H1 (cell line): ENCODE measurements at regions not wholly inside any gene's neighbourhood (a gene's known extent, or its start where the extent isn't known, plus 50 kb on each side); places are given as distances from the start of the nearest gene placed in this dataset.

ENCODE experiments used
- TF ChIP-seq, protein P1 (sequence below): IDR thresholded peaks from 2 replicates; pipeline ENCODE4 v1.6.1; 2012; ENCODE audit warnings: inconsistent platforms

DNA sequence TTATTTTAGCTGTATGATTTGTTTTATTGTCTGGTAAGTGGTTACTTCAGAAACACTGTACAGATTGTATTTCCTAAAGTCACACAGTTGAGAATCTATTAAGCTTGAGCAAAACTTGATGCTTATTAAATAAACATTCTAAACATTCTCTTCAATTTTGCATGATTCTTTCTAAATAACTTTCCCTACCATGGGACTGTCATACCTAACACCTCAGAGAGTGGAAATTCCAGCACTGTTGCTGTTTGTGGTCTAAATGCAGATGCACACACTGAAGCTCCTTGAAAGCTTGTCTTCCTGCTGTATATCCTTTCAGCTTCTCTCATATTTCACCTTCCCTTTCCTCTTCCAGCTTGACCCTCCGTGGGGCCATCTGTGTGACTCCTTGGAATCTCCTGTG, 392.0 kb downstream of the LRIG3 start (continued):
- TF ChIP-seq, protein P1, sequence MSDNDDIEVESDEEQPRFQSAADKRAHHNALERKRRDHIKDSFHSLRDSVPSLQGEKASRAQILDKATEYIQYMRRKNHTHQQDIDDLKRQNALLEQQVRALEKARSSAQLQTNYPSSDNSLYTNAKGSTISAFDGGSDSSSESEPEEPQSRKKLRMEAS, result no peak
- TF ChIP-seq, all 59 proteins: peak for 0
